Effector memory CD8-positive, alpha-beta T cell (primary cell): ENCODE measurements at regions not wholly inside any gene's neighbourhood (a gene's known extent, or its start where the extent isn't known, plus 50 kb on each side); places are given as distances from the start of the nearest gene placed in this dataset.

Experiments
- ATAC-seq: fragments of 150-1000 bp; cut with Tn5 transposase; replicated peaks from 2 replicates; pipeline ENCODE4 v1.10.0; 2021; ENCODE audit warnings: mild to moderate bottlenecking, moderate library complexity
- DNase-seq, 3 experiments: peaks; one replicate each; pipeline ENCODE4 v3.0.0; 2021
- H3K27ac Mint-ChIP-seq, 2 donors: one replicate each; pipeline ENCODE4 v1.8.0; 2022; ENCODE audit warnings: mild to moderate bottlenecking in 2 of 2, mixed read lengths in 2 of 2, moderate library complexity in 2 of 2
- H3K27me3 Mint-ChIP-seq, 2 donors: one replicate each; pipeline ENCODE4 v1.8.0; 2022; ENCODE audit warnings: mixed read lengths in 2 of 2
- H3K36me3 Mint-ChIP-seq: one replicate; pipeline ENCODE4 v1.8.0; 2022; ENCODE audit warnings: mild to moderate bottlenecking, moderate library complexity, mixed read lengths; ENCODE audit not compliant: insufficient read depth
- H3K4me1 Mint-ChIP-seq, 2 donors: one replicate each; pipeline ENCODE4 v1.8.0; 2022; ENCODE audit warnings: low read depth in 2 of 2, mixed read lengths in 2 of 2
- H3K4me3 Mint-ChIP-seq, 2 donors: one replicate each; pipeline ENCODE4 v1.8.0; 2022; ENCODE audit warnings: mild to moderate bottlenecking in 2 of 2, mixed read lengths in 2 of 2, moderate library complexity in 2 of 2
- H3K9me3 Mint-ChIP-seq, 2 donors: one replicate each; pipeline ENCODE4 v1.8.0; 2022; ENCODE audit warnings: mixed read lengths in 2 of 2

GRCh38 chr5:74258314-74258665 lies 382.2 kb downstream of the ENC1 start:
- Mint-ChIP-seq H3K4me3 (no peak overlapping the region), H3K27me3 (peaks cover 25 to 35% of the 10 kb centered on the region in 2 donors), H3K36me3 (no peaks in the 10 kb centered on the region), H3K27ac (no peak overlapping the region), H3K4me1 (no peaks in the 10 kb centered on the region), H3K9me3 (no peaks in the 10 kb centered on the region)
- DNase-seq (no peak), ATAC-seq (no peak)

- Mint-ChIP-seq H3K36me3 (no peaks in the 10 kb centered on the region), H3K9me3 (no peaks in the 10 kb centered on the region), H3K4me1 (no peaks in the 10 kb centered on the region), H3K27me3 (peaks cover 29 to 40% of the 10 kb centered on the region in 2 donors), H3K27ac (no peak overlapping the region), H3K4me3 (no peak overlapping the region)
- DNase-seq (no peak), ATAC-seq (no peak)
Measured at GRCh38 chr5:74257645-74258313, 382.7 kb downstream of the ENC1 start.

GRCh38 chr5:74257060-74257527 lies 383.4 kb downstream of the ENC1 start:
- Mint-ChIP-seq H3K4me3 (no peak overlapping the region), H3K27me3 (peaks cover 34 to 47% of the 10 kb centered on the region in 2 donors), H3K9me3 (no peaks in the 10 kb centered on the region), H3K4me1 (no peaks in the 10 kb centered on the region), H3K27ac (no peak overlapping the region), H3K36me3 (no peaks in the 10 kb centered on the region)
- no peak for DNase-seq
- no peak for ATAC-seq

GRCh38 chr5:74255692-74256392 lies 384.7 kb downstream of the ENC1 start:
- ATAC-seq (no peak), DNase-seq (no peak)
- H3K4me3 Mint-ChIP-seq: no peak overlapping the region
- H3K27ac Mint-ChIP-seq: no peak overlapping the region
- H3K4me1 Mint-ChIP-seq: no peaks in the 10 kb centered on the region
- H3K9me3 Mint-ChIP-seq: no peaks in the 10 kb centered on the region
- H3K27me3 Mint-ChIP-seq: peaks cover 34 to 55% of the 10 kb centered on the region in 2 donors
- no peaks in the 10 kb centered on the region for H3K36me3 Mint-ChIP-seq

GRCh38 chr5:74254257-74254656 lies 386.3 kb downstream of the ENC1 start:
- H3K4me1 Mint-ChIP-seq: no peaks in the 10 kb centered on the region
- H3K4me3 Mint-ChIP-seq: no peak overlapping the region
- H3K36me3 Mint-ChIP-seq: no peaks in the 10 kb centered on the region
- ATAC-seq (no peak), DNase-seq (no peak)
- no peak overlapping the region for H3K27ac Mint-ChIP-seq
- no peaks in the 10 kb centered on the region for H3K9me3 Mint-ChIP-seq
- peaks cover 30 to 48% of the 10 kb centered on the region in 2 donors for H3K27me3 Mint-ChIP-seq

GRCh38 chr5:74252044-74252443 lies 388.5 kb downstream of the ENC1 start:
- no peak for DNase-seq

GRCh38 chr5:74251141-74252035 lies 389.1 kb downstream of the ENC1 start:
- H3K27me3 Mint-ChIP-seq: peaks cover 26 to 51% of the 10 kb centered on the region in 2 donors
- no peaks in the 10 kb centered on the region for H3K36me3 Mint-ChIP-seq
- ATAC-seq (no peak), DNase-seq (no peak)
- H3K27ac Mint-ChIP-seq: no peak overlapping the region
- no peaks in the 10 kb centered on the region for H3K4me1 Mint-ChIP-seq
- no peaks in the 10 kb centered on the region for H3K9me3 Mint-ChIP-seq
- no peak overlapping the region for H3K4me3 Mint-ChIP-seq

More at GRCh38 chr5:74252044-74252443, 388.5 kb downstream of the ENC1 start:
- H3K9me3 Mint-ChIP-seq: no peaks in the 10 kb centered on the region
- H3K4me1 Mint-ChIP-seq: no peaks in the 10 kb centered on the region
- H3K4me3 Mint-ChIP-seq: no peak overlapping the region
- H3K27ac Mint-ChIP-seq: no peak overlapping the region
- peaks cover 30 to 57% of the 10 kb centered on the region in 2 donors for H3K27me3 Mint-ChIP-seq
- no peak for ATAC-seq
- no peaks in the 10 kb centered on the region for H3K36me3 Mint-ChIP-seq

- DNase-seq (no peak), ATAC-seq (no peak)
- no peak overlapping the region for H3K4me3 Mint-ChIP-seq
- no peak overlapping the region for H3K27ac Mint-ChIP-seq
- no peaks in the 10 kb centered on the region for H3K9me3 Mint-ChIP-seq
- no peaks in the 10 kb centered on the region for H3K36me3 Mint-ChIP-seq
- H3K27me3 Mint-ChIP-seq: peaks cover 26 to 46% of the 10 kb centered on the region in 2 donors
- H3K4me1 Mint-ChIP-seq: no peaks in the 10 kb centered on the region
Measured at GRCh38 chr5:74250304-74251102, 390.0 kb downstream of the ENC1 start.

GRCh38 chr5:74248576-74248975 lies 392.0 kb downstream of the ENC1 start:
- no peak overlapping the region for H3K4me3 Mint-ChIP-seq
- ATAC-seq (no peak), DNase-seq (no peak)
- no peaks in the 10 kb centered on the region for H3K36me3 Mint-ChIP-seq
- H3K4me1 Mint-ChIP-seq: no peaks in the 10 kb centered on the region
- no peak overlapping the region for H3K27ac Mint-ChIP-seq
- H3K9me3 Mint-ChIP-seq: no peaks in the 10 kb centered on the region
- H3K27me3 Mint-ChIP-seq: peaks cover 20 to 36% of the 10 kb centered on the region in 2 donors

- no peaks in the 10 kb centered on the region for H3K4me1 Mint-ChIP-seq
- peaks cover 15 to 24% of the 10 kb centered on the region in 2 donors for H3K27me3 Mint-ChIP-seq
Measured at GRCh38 chr5:74244406-74244805, 396.1 kb downstream of the ENC1 start.

GRCh38 chr5:74243634-74244033 lies 396.9 kb downstream of the ENC1 start:
- Mint-ChIP-seq H3K27me3 (peaks cover 20 to 32% of the 10 kb centered on the region in 2 donors), H3K4me1 (no peaks in the 10 kb centered on the region), H3K4me3 (no peak overlapping the region), H3K9me3 (no peaks in the 10 kb centered on the region), H3K36me3 (no peaks in the 10 kb centered on the region), H3K27ac (no peak overlapping the region)
- DNase-seq (no peak), ATAC-seq (no peak)

More at GRCh38 chr5:74244406-74244805, 396.1 kb downstream of the ENC1 start:
- H3K36me3 Mint-ChIP-seq: no peaks in the 10 kb centered on the region
- H3K4me3 Mint-ChIP-seq: no peak overlapping the region
- DNase-seq (no peak), ATAC-seq (no peak)
- H3K9me3 Mint-ChIP-seq: no peaks in the 10 kb centered on the region
- H3K27ac Mint-ChIP-seq: no peak overlapping the region

- Mint-ChIP-seq H3K4me1 (no peaks in the 10 kb centered on the region), H3K27me3 (peaks cover 19 to 28% of the 10 kb centered on the region in 2 donors), H3K36me3 (no peaks in the 10 kb centered on the region), H3K4me3 (no peak overlapping the region), H3K27ac (no peak overlapping the region), H3K9me3 (no peaks in the 10 kb centered on the region)
- DNase-seq (no peak), ATAC-seq (no peak)
Measured at GRCh38 chr5:74242516-74242915, 398.0 kb downstream of the ENC1 start.

GRCh38 chr5:74241751-74242140 lies 398.8 kb downstream of the ENC1 start:
- Mint-ChIP-seq H3K36me3 (no peaks in the 10 kb centered on the region), H3K27ac (no peak overlapping the region), H3K4me1 (no peaks in the 10 kb centered on the region), H3K27me3 (peaks cover 16 to 23% of the 10 kb centered on the region in 2 donors), H3K9me3 (no peaks in the 10 kb centered on the region), H3K4me3 (no peak overlapping the region)
- DNase-seq (no peak), ATAC-seq (no peak)
